CD14-positive monocyte (primary cell): ENCODE measurements at regions not wholly inside any gene's neighbourhood (a gene's known extent, or its start where the extent isn't known, plus 50 kb on each side); places are given as distances from the start of the nearest gene placed in this dataset.

Source experiments
- DNase-seq, 3 donors: peaks; one replicate each; pipeline ENCODE4 v3.0.0-alpha.2; 2011 to 2022
- H2AFZ ChIP-seq: 2 replicates; pipeline ENCODE4 v1.6.0; 2012; ENCODE audit warnings: mild to moderate bottlenecking, low read depth, low read length, inconsistent platforms; ENCODE audit not compliant: insufficient read depth, poor library complexity, severe bottlenecking
- H3K27ac ChIP-seq, 2 donors: 1 replicate in 1 of 2; 2 replicates in 1 of 2; pipeline ENCODE4 v1.5.1; 2012 to 2013; ENCODE audit warnings: low read length in 2 of 2, control low read depth in 1 of 2, inconsistent platforms in 1 of 2, low read depth in 1 of 2, mild to moderate bottlenecking in 1 of 2
- H3K27me3 ChIP-seq, 2 donors: one replicate each; pipeline versions ENCODE4 v1.6.0 to v1.6.1; 2011 to 2013; ENCODE audit warnings: low read length in 2 of 2; ENCODE audit not compliant: control insufficient read depth in 2 of 2, insufficient read depth in 2 of 2
- H3K36me3 ChIP-seq, 2 donors: replicated peaks in 1 of 2; 1 replicate in 1 of 2; 2 replicates in 1 of 2; pipeline versions ENCODE4 v1.5.1 to v1.6.1; 2012 to 2013; ENCODE audit warnings: low read length in 2 of 2, control low read depth in 1 of 2, inconsistent platforms in 1 of 2, mild to moderate bottlenecking in 1 of 2; ENCODE audit not compliant: insufficient read depth in 2 of 2, control insufficient read depth in 1 of 2
- H3K4me1 ChIP-seq, 2 donors: 1 replicate in 1 of 2; 2 replicates in 1 of 2; pipeline versions ENCODE4 v1.5.1 to v1.6.1; 2012 to 2013; ENCODE audit warnings: low read length in 2 of 2, control low read depth in 1 of 2, inconsistent platforms in 1 of 2, mild to moderate bottlenecking in 1 of 2, moderate library complexity in 1 of 2; ENCODE audit not compliant: insufficient read depth in 2 of 2, control insufficient read depth in 1 of 2
- H3K4me2 ChIP-seq: replicated peaks from 2 replicates; pipeline ENCODE3; 2012; ENCODE audit warnings: low read length, moderate library complexity, mild to moderate bottlenecking; ENCODE audit not compliant: poor library complexity, severe bottlenecking; ENCODE audit errors: extremely low read depth
- H3K4me3 ChIP-seq, 3 experiments: fragments of 200-600 bp in 1 of 3; sonication (generic) in 1 of 3; replicated peaks in 1 of 3; 1 replicate in 2 of 3; 2 replicates in 1 of 3; pipeline ENCODE4 v1.5.1; 2011 to 2013; ENCODE audit warnings: low read length in 3 of 3, mild to moderate bottlenecking in 3 of 3, control low read depth in 2 of 3, low read depth in 2 of 3, inconsistent platforms in 1 of 3, moderate library complexity in 1 of 3
- H3K79me2 ChIP-seq: 2 replicates; pipeline ENCODE4 v1.6.0; 2012; ENCODE audit warnings: mild to moderate bottlenecking, control low read depth, inconsistent platforms, low read length, moderate library complexity; ENCODE audit not compliant: insufficient read depth
- H3K9ac ChIP-seq: 2 replicates; pipeline ENCODE4 v1.6.0; 2017; ENCODE audit warnings: low read length, mild to moderate bottlenecking; ENCODE audit not compliant: insufficient read depth, poor library complexity, severe bottlenecking
- H3K9me3 ChIP-seq, 2 donors: replicated peaks in 1 of 2; 1 replicate in 1 of 2; 2 replicates in 1 of 2; pipeline versions ENCODE4 v1.5.1 to v1.6.1; 2012 to 2013; ENCODE audit warnings: low read length in 2 of 2, control low read depth in 1 of 2; ENCODE audit not compliant: control insufficient read depth in 1 of 2, insufficient read depth in 1 of 2
- H4K20me1 ChIP-seq: 2 replicates; pipeline ENCODE4 v1.6.0; 2012; ENCODE audit warnings: mild to moderate bottlenecking, low read length, control low read depth, moderate library complexity; ENCODE audit not compliant: insufficient read depth
- H3K27ac Mint-ChIP-seq, 7 donors: one replicate each; pipeline ENCODE4 v1.8.0; 2020; ENCODE audit warnings: mild to moderate bottlenecking in 7 of 7, mixed read lengths in 7 of 7, moderate library complexity in 6 of 7, inconsistent platforms in 2 of 7
- H3K27me3 Mint-ChIP-seq, 3 donors: one replicate each; pipeline ENCODE4 v1.8.0; 2021 to 2022; ENCODE audit warnings: low read depth in 3 of 3, mild to moderate bottlenecking in 3 of 3, mixed read lengths in 3 of 3, moderate library complexity in 3 of 3, inconsistent platforms in 1 of 3
- H3K36me3 Mint-ChIP-seq, 2 donors: one replicate each; pipeline ENCODE4 v1.8.0; 2020; ENCODE audit warnings: mixed read lengths in 2 of 2, inconsistent platforms in 1 of 2, mild to moderate bottlenecking in 1 of 2
- H3K4me1 Mint-ChIP-seq: one replicate; pipeline ENCODE4 v1.8.0; 2020; ENCODE audit warnings: mild to moderate bottlenecking, mixed read lengths
- H3K4me3 Mint-ChIP-seq, 2 donors: one replicate each; pipeline ENCODE4 v1.8.0; 2020; ENCODE audit warnings: mild to moderate bottlenecking in 2 of 2, mixed read lengths in 2 of 2, moderate library complexity in 1 of 2
- H3K9me3 Mint-ChIP-seq, 7 donors: one replicate each; pipeline ENCODE4 v1.8.0; 2020 to 2022; ENCODE audit warnings: mixed read lengths in 7 of 7, mild to moderate bottlenecking in 6 of 7, moderate library complexity in 6 of 7, inconsistent platforms in 2 of 7
- CTCF ChIP-seq: fragments of 200-600 bp; IDR thresholded peaks from one replicate; pipeline ENCODE4 v1.8.0; 2022; ENCODE audit warnings: antibody characterized with exemption, mild to moderate bottlenecking
- WGBS: methylation state at CpG from one replicate; pipeline ENCODE4 v1.1.5; 2013; ENCODE audit warnings: missing lambda C conversion rate; ENCODE audit not compliant: insufficient coverage; 5-methylcytosine and 5-hydroxymethylcytosine counted together
- intact Hi-C, 2 donors: fragments of 100-400 bp; cut with micrococcal nuclease; formaldehyde crosslinking; loops; one replicate each; pipeline versions ENCODE4 v1.15.0 to v1.15.1; 2023

GRCh38 chr1:67514300-67514699 lies 84.1 kb upstream of the SERBP1 start:
- Mint-ChIP-seq H3K36me3 (no peaks in the 10 kb centered on the region), H3K9me3 (peaks cover 10 to 42% (median 34%) of the 10 kb centered on the region in 7 donors), H3K27ac (peak overlapping the region in 1 of 7 donors; percentile 3), H3K4me1 (no peaks in the 10 kb centered on the region), H3K4me3 (no peak overlapping the region), H3K27me3 (peaks cover 0 to 2% (median 0%) of the 10 kb centered on the region in 3 donors)
- Histone ChIP-seq H3K9me3 (peaks cover 8 to 26% of the 10 kb centered on the region in 2 donors), H4K20me1 (no peaks in the 10 kb centered on the region), H3K79me2 (no peaks in the 10 kb centered on the region), H3K27ac (no peak overlapping the region), H3K36me3 (no peaks in the 10 kb centered on the region), H3K4me1 (no peaks in the 10 kb centered on the region), H2AFZ (no peak overlapping the region), H3K4me3 (no peak overlapping the region), H3K27me3 (no peaks in the 10 kb centered on the region), H3K4me2 (no peak overlapping the region), H3K9ac (no peak overlapping the region)
- WGBS, result no CpG with 5 or more reads among the region's 4 CpGs
- no peak for TF ChIP-seq CTCF
- DNase-seq, result no peak
- intact Hi-C loops, result no loop called here

GRCh38 chr1:67514786-67515185 lies 84.6 kb upstream of the SERBP1 start:
- Histone ChIP-seq H2AFZ (no peak overlapping the region), H3K36me3 (no peaks in the 10 kb centered on the region), H3K27me3 (no peaks in the 10 kb centered on the region), H3K4me2 (no peak overlapping the region), H3K79me2 (no peaks in the 10 kb centered on the region), H4K20me1 (no peaks in the 10 kb centered on the region), H3K4me3 (no peak overlapping the region), H3K9ac (no peak overlapping the region), H3K9me3 (peaks cover 4 to 22% of the 10 kb centered on the region in 2 donors), H3K27ac (no peak overlapping the region), H3K4me1 (no peaks in the 10 kb centered on the region)
- intact Hi-C loops, result no loop called here
- Mint-ChIP-seq H3K4me1 (no peaks in the 10 kb centered on the region), H3K27ac (no peak overlapping the region), H3K36me3 (no peaks in the 10 kb centered on the region), H3K27me3 (peaks cover 0 to 2% (median 0%) of the 10 kb centered on the region in 3 donors), H3K9me3 (peaks cover 10 to 38% (median 31%) of the 10 kb centered on the region in 7 donors), H3K4me3 (no peak overlapping the region)
- DNase-seq, result no peak
- 92% methylated on average over 2 of the region's 2 CpGs for WGBS
- TF ChIP-seq CTCF, result no peak
